GM12878 (cell line): ENCODE measurements at regions not wholly inside any gene's neighbourhood (a gene's known extent, or its start where the extent isn't known, plus 50 kb on each side); places are given as distances from the start of the nearest gene placed in this dataset.

Source experiments
- ATAC-seq: fragments of 200-7000 bp; cut with Tn5 transposase; 3 replicates; pipeline ENCODE4 v1.9.1; 2020; ENCODE audit warnings: mild to moderate bottlenecking, moderate library complexity
- BruUV-seq: library from RNA; stranded (reverse); fragments of 400-500 nt; replicated peaks from 2 replicates; lab custom pipeline; 2021; lab: Mats Ljungman, UMichigan
- CTCF ChIA-PET: fragments of 300-600 bp; sonication (Branson Sonifier 250); formaldehyde crosslinking; extraction: SDS; loops from one replicate; lab custom pipeline; 2021; ENCODE audit warnings: inconsistent platforms; lab: Yijun Ruan, JAX
- POLR2A ChIA-PET: fragments of 350-600 bp; formaldehyde crosslinking; extraction: SDS; loops from one replicate; lab custom pipeline; 2021; ENCODE audit warnings: inconsistent platforms; lab: Charles Lee
- RAD21 ChIA-PET: fragments of 300-600 bp; sonication (Branson Sonifier 250); formaldehyde crosslinking; loops from one replicate; lab custom pipeline; 2023; ENCODE audit warnings: antibody characterized with exemption; ENCODE audit not compliant: unreplicated experiment; lab: Charles Lee
- SMC1A ChIA-PET: fragments of 300-600 bp; sonication (Branson Sonifier 250); formaldehyde crosslinking; loops from one replicate; lab custom pipeline; 2023; ENCODE audit not compliant: unreplicated experiment, uncharacterized antibody; lab: Charles Lee
- DNase-seq: peaks from one replicate; pipeline ENCODE4 v3.0.0-alpha.2; 2011; ENCODE audit warnings: low read depth, low spot score
- FAIRE-seq: peaks from 3 replicates; lab custom pipeline; 2011; peaks lifted over from hg19 to GRCh38; lab: Jason Lieb, UNC
- H2AFZ ChIP-seq: 2 replicates; pipeline ENCODE4 v1.6.0; 2011; ENCODE audit warnings: low read depth, low read length, control low read depth; ENCODE audit not compliant: control insufficient read depth
- H3K27ac ChIP-seq: 2 replicates; pipeline ENCODE4 v1.5.1; 2011; ENCODE audit warnings: control low read depth; ENCODE audit not compliant: control insufficient read depth, insufficient read depth
- H3K27me3 ChIP-seq, 2 experiments: replicated peaks in 1 of 2; 2 replicates each; pipeline versions ENCODE4 v1.6.0 to v1.6.1; 2011; ENCODE audit warnings: low read length in 1 of 2; ENCODE audit not compliant: control insufficient read depth in 2 of 2, insufficient read depth in 2 of 2
- H3K36me3 ChIP-seq, 2 experiments: 2 replicates each; pipeline ENCODE4 v1.5.1; 2011; ENCODE audit warnings: low read length in 1 of 2; ENCODE audit not compliant: control insufficient read depth in 2 of 2, insufficient read depth in 2 of 2
- H3K4me1 ChIP-seq: 2 replicates; pipeline ENCODE4 v1.6.1; 2011; ENCODE audit warnings: mild to moderate bottlenecking, low read length, moderate library complexity, mixed read lengths; ENCODE audit not compliant: control insufficient read depth, insufficient read depth
- H3K4me2 ChIP-seq: 2 replicates; pipeline ENCODE4 v1.6.0; 2011; ENCODE audit warnings: control low read depth; ENCODE audit not compliant: control insufficient read depth, insufficient read depth
- H3K4me3 ChIP-seq: fragments of 200-600 bp; sonication (generic); 2 replicates; pipeline ENCODE4 v1.5.1; 2016
- H3K79me2 ChIP-seq: 2 replicates; pipeline ENCODE4 v1.6.0; 2011; ENCODE audit warnings: low read length; ENCODE audit not compliant: control insufficient read depth, insufficient read depth
- H3K9ac ChIP-seq: 2 replicates; pipeline ENCODE4 v1.8.0; 2011; ENCODE audit warnings: low read length, control low read depth, mixed read lengths; ENCODE audit not compliant: control insufficient read depth, insufficient read depth
- H3K9me3 ChIP-seq: replicated peaks from 3 replicates; pipeline ENCODE4 v1.5.1; 2011; ENCODE audit warnings: mild to moderate bottlenecking, low read length; ENCODE audit not compliant: control insufficient read depth, insufficient read depth
- H4K20me1 ChIP-seq: 2 replicates; pipeline ENCODE4 v1.6.0; 2011; ENCODE audit not compliant: control insufficient read depth, insufficient read depth
- BMI1 ChIP-seq: fragments of 450-650 bp; IDR thresholded peaks from 2 replicates; pipeline ENCODE4 v1.6.1; 2016; ENCODE audit warnings: mild to moderate bottlenecking, moderate library complexity, borderline replicate concordance
- BRCA1 ChIP-seq: IDR thresholded peaks from 2 replicates; pipeline ENCODE4 v1.6.1; 2011; ENCODE audit warnings: low read depth, low read length, improper control_type of control experiment
- CREB1 ChIP-seq: IDR thresholded peaks from 2 replicates; pipeline ENCODE4 v1.6.1; 2012; ENCODE audit warnings: low read depth, mild to moderate bottlenecking, inconsistent platforms
- FOXK2 ChIP-seq: fragments of 450-650 bp; IDR thresholded peaks from 2 replicates; pipeline ENCODE4 v1.6.1; 2017; ENCODE audit warnings: mild to moderate bottlenecking, moderate library complexity
- HSF1 ChIP-seq: fragments of 150-350 bp; IDR thresholded peaks from 2 replicates; pipeline ENCODE4 v1.6.1; 2014; ENCODE audit warnings: mild to moderate bottlenecking, low read depth, low read length
- IKZF2 ChIP-seq, 2 experiments: fragments of 450-650 bp; IDR thresholded peaks; 2 replicates each; pipeline ENCODE4 v1.6.1; 2017; ENCODE audit warnings: mild to moderate bottlenecking in 2 of 2, moderate library complexity in 2 of 2
- PRDM15 ChIP-seq: fragments of 450-650 bp; formaldehyde crosslinking; IDR thresholded peaks from 2 replicates; pipeline ENCODE4 v1.4.0; 2020; ENCODE audit warnings: mild to moderate bottlenecking, moderate library complexity
- STAT1 ChIP-seq: fragments of 450-650 bp; conservative IDR thresholded peaks from 2 replicates; pipeline ENCODE4 v1.6.1; 2014; ENCODE audit warnings: antibody characterized with exemption, mild to moderate bottlenecking
- WGBS: methylation state at CpG from one replicate; pipeline ENCODE4 v1.1.6; 2016; ENCODE audit warnings: low lambda C conversion rate; ENCODE audit not compliant: insufficient replicate concordance, insufficient coverage; ENCODE audit errors: missing lambda C conversion rate; 5-methylcytosine and 5-hydroxymethylcytosine counted together
- in situ Hi-C: fragments of 300-500 bp; cut with MboI; formaldehyde crosslinking; loops from 9 replicates; pipeline ENCODE4 v1.14.3; 2018; ENCODE audit warnings: mixed read lengths
- intact Hi-C: fragments of 100-400 bp; cut with micrococcal nuclease; formaldehyde crosslinking; loops from one replicate; pipeline ENCODE4 v1.14.2; 2022; ENCODE audit not compliant: unreplicated experiment

- intact Hi-C loops: no loop called here
- Histone ChIP-seq H2AFZ (no peak overlapping the region), H3K9ac (no peak overlapping the region), H3K4me3 (no peak overlapping the region), H3K4me1 (no peaks in the 10 kb centered on the region), H3K27me3 (no peaks in the 10 kb centered on the region), H3K9me3 (no peaks in the 10 kb centered on the region), H3K4me2 (no peak overlapping the region), H4K20me1 (no peaks in the 10 kb centered on the region), H3K79me2 (no peaks in the 10 kb centered on the region), H3K36me3 (no peaks in the 10 kb centered on the region), H3K27ac (no peak overlapping the region)
- POLR2A ChIA-PET: no interaction called here
- no TSS peak for BruUV-seq
- RAD21 ChIA-PET: no interaction called here
- SMC1A ChIA-PET: no interaction called here
- CTCF ChIA-PET: no interaction called here
- no peak for FAIRE-seq
- in situ Hi-C loops: no loop called here
- ATAC-seq: no peak
- no peak for DNase-seq
- no peak for TF ChIP-seq BMI1
- TF ChIP-seq IKZF2 (IDR thresholded peaks at IDR 0.05): no peak
- no peak for TF ChIP-seq CREB1
- no peak for TF ChIP-seq BRCA1
- no peak for TF ChIP-seq HSF1
- TF ChIP-seq STAT1: no peak
- no peak for TF ChIP-seq PRDM15 (CRISPR knock-in tag)
- no peak for TF ChIP-seq FOXK2
- WGBS: 38% methylated on average over 8 of the region's 8 CpGs
Observed at GRCh38 chr4:175451238-175451965, 360.7 kb downstream of the GPM6A start.
